HL-60 (cell line): ENCODE measurements at regions not wholly inside any gene's neighbourhood (a gene's known extent, or its start where the extent isn't known, plus 50 kb on each side); places are given as distances from the start of the nearest gene placed in this dataset.

Source experiments
- GABPA ChIP-seq: IDR thresholded peaks from 2 replicates; pipeline ENCODE4 v1.6.1; 2012; ENCODE audit warnings: low read depth
- POLR2AphosphoS5 ChIP-seq: IDR thresholded peaks from 2 replicates; pipeline ENCODE4 v1.6.1; 2012; ENCODE audit warnings: low read depth
- TF ChIP-seq, protein P1 (sequence below): IDR thresholded peaks from one replicate; pipeline ENCODE4 v1.5.1; 2011; ENCODE audit warnings: low read length, control low read depth, inconsistent platforms; ENCODE audit not compliant: insufficient read depth

DNA sequence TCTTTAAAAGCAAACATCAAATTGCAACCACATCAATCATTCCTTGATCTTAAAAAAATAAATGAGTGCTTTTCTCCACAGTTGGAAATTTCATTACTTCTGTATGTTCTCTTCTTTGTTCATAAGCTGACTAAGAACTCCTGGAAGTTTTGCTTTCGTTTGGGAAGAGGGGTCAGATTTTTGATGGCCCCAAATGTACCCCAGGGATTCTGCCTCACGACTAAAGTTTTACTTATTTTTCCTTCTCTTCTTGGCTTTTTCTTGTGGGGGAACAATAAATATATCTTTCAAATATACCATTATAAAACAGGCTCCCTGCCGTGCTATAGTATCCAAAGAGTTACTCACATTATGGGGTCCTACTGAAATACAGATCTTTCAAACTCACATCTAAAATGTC is 215.0 kb upstream of the CDIN1 start:
- TF ChIP-seq, protein P1, sequence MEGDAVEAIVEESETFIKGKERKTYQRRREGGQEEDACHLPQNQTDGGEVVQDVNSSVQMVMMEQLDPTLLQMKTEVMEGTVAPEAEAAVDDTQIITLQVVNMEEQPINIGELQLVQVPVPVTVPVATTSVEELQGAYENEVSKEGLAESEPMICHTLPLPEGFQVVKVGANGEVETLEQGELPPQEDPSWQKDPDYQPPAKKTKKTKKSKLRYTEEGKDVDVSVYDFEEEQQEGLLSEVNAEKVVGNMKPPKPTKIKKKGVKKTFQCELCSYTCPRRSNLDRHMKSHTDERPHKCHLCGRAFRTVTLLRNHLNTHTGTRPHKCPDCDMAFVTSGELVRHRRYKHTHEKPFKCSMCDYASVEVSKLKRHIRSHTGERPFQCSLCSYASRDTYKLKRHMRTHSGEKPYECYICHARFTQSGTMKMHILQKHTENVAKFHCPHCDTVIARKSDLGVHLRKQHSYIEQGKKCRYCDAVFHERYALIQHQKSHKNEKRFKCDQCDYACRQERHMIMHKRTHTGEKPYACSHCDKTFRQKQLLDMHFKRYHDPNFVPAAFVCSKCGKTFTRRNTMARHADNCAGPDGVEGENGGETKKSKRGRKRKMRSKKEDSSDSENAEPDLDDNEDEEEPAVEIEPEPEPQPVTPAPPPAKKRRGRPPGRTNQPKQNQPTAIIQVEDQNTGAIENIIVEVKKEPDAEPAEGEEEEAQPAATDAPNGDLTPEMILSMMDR = no peak
- TF ChIP-seq POLR2AphosphoS5 = no peak
- no peak for TF ChIP-seq GABPA
